ENCODE measurements at regions not wholly inside any gene's neighbourhood (a gene's known extent, or its start where the extent isn't known, plus 50 kb on each side); places are given as distances from the start of the nearest gene placed in this dataset.

DNA sequence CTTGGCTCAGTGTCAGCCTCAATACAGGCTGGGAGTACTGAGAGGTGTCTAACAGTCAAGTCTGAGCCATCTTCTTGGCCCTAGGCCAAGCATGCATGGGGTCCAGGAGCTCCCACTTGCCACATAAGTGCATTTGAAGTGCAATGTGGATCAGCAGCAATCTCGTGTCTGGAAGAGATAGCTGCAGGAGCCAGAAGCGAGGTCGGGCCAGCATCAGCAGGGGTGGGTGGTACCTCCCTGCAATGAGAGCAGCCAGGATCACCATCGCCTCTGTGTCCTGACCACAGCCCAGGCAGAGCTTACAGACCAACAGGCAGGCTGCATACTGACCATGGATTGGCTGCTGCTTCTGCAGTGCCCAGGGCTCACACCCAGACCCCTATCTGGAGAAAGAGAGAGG lies 83.0 kb upstream of the CXCL12 start:
- Histone ChIP-seq H3K27me3 (replicated peaks; ENCODE audit: insufficient read depth) (no peaks in the 10 kb centered on the region), H3K4me3 (no peak overlapping the region), H3K4me1 (replicated peaks) (no peaks in the 10 kb centered on the region), H3K27ac (no peak overlapping the region), H3K36me3 (no peaks in the 10 kb centered on the region), H3K9me3 (no peaks in the 10 kb centered on the region)
- DNase-seq (ENCODE audit: low spot score): no peak
- TF ChIP-seq CTCF (IDR thresholded peaks at IDR 0.05) (no peak), POLR2AphosphoS5 (IDR thresholded peaks at IDR 0.05) (no peak), POLR2A (IDR thresholded peaks at IDR 0.05) (no peak)
- intact Hi-C loops (cut with DNase I): no loop called here
- 78% methylated on average over 4 of the region's 4 CpGs for WGBS

DNA sequence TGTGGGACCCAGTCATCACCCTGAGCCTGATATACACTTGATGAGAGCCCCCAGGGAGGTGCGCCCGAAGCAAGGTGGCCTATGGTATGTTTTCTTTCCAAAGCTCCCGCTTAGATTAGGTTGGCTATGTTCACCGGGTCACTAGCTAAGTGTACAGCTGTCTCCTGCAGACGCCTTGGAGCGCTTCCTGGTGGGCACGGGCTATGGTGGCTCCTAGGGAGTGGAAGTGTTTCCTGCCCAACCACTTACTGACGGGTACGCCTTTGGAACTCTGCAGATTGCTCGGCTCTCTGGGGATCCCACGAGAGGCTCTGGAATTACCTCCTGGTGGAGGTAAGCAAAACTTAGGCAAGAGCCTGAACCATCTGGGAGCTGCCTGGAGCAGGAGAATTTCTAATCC lies 83.6 kb upstream of the CXCL12 start:
- intact Hi-C loops (cut with DNase I): no loop called here
- H3K4me1 ChIP-seq (replicated peaks): no peaks in the 10 kb centered on the region
- H3K36me3 ChIP-seq: no peaks in the 10 kb centered on the region
- TF ChIP-seq CTCF (IDR thresholded peaks at IDR 0.05) (no peak), POLR2AphosphoS5 (IDR thresholded peaks at IDR 0.05) (no peak), POLR2A (IDR thresholded peaks at IDR 0.05) (no peak)
- 91% methylated on average over 11 of the region's 11 CpGs for WGBS
- no peak overlapping the region for H3K4me3 ChIP-seq
- H3K9me3 ChIP-seq: no peaks in the 10 kb centered on the region
- H3K27me3 ChIP-seq (replicated peaks; ENCODE audit: insufficient read depth): no peaks in the 10 kb centered on the region
- no peak overlapping the region for H3K27ac ChIP-seq
- DNase-seq (ENCODE audit: low spot score): no peak

GRCh38 chr10:44468965-44469364 lies 84.1 kb upstream of the CXCL12 start:
- DNase-seq (ENCODE audit: low spot score): no peak
- Histone ChIP-seq H3K4me3 (no peak overlapping the region), H3K36me3 (no peaks in the 10 kb centered on the region), H3K4me1 (replicated peaks) (no peaks in the 10 kb centered on the region), H3K27me3 (replicated peaks; ENCODE audit: insufficient read depth) (no peaks in the 10 kb centered on the region), H3K27ac (no peak overlapping the region), H3K9me3 (no peaks in the 10 kb centered on the region)
- TF ChIP-seq CTCF (IDR thresholded peaks at IDR 0.05) (no peak), POLR2A (IDR thresholded peaks at IDR 0.05) (no peak), POLR2AphosphoS5 (IDR thresholded peaks at IDR 0.05) (no peak)
- intact Hi-C loops (cut with DNase I): no loop called here
- WGBS: 86% methylated on average over 4 of the region's 4 CpGs

DNA sequence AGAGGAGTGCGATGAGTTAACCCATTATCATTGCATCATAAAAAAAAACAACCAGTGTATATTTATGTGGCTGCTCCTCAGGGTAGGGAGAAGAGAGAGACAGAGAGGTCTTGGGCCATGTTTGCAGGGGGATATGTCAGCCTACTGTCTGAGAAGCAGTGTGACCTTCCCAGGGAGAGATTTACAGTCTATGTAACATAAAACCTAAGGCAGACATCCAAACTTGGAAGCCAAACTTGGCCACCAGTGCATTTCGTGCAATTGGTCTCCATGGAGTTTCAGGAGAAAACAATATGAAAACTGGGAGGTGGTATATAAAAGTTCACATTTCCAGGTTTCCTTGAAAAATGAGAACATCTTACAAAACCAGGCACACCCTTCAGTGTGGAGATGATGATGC lies 85.9 kb upstream of the CXCL12 start:
- Histone ChIP-seq H3K4me1 (replicated peaks) (no peaks in the 10 kb centered on the region), H3K4me3 (no peak overlapping the region), H3K36me3 (no peaks in the 10 kb centered on the region), H3K9me3 (no peaks in the 10 kb centered on the region), H3K27ac (no peak overlapping the region), H3K27me3 (replicated peaks; ENCODE audit: insufficient read depth) (no peaks in the 10 kb centered on the region)
- intact Hi-C loops (cut with DNase I): no loop called here
- no peak for DNase-seq (ENCODE audit: low spot score)
- TF ChIP-seq POLR2AphosphoS5 (IDR thresholded peaks at IDR 0.05) (no peak), POLR2A (IDR thresholded peaks at IDR 0.05) (no peak), CTCF (IDR thresholded peaks at IDR 0.05) (no peak)
- WGBS: 35% methylated on average over 2 of the region's 2 CpGs

GRCh38 chr10:44471410-44471809 lies 86.5 kb upstream of the CXCL12 start:
- H3K27me3 ChIP-seq (replicated peaks; ENCODE audit: insufficient read depth): no peaks in the 10 kb centered on the region
- H3K4me1 ChIP-seq (replicated peaks): no peaks in the 10 kb centered on the region
- WGBS: 91% methylated on average over 5 of the region's 5 CpGs
- DNase-seq (ENCODE audit: low spot score): no peak
- H3K4me3 ChIP-seq: no peak overlapping the region
- intact Hi-C loops (cut with DNase I): no loop called here
- no peaks in the 10 kb centered on the region for H3K9me3 ChIP-seq
- no peaks in the 10 kb centered on the region for H3K36me3 ChIP-seq
- no peak overlapping the region for H3K27ac ChIP-seq
- TF ChIP-seq POLR2AphosphoS5 (IDR thresholded peaks at IDR 0.05): no peak
- no peak for TF ChIP-seq CTCF (IDR thresholded peaks at IDR 0.05)
- TF ChIP-seq POLR2A (IDR thresholded peaks at IDR 0.05): no peak

Measured in prostate gland (tissue), 2 donors.